Renal cortex interstitium (tissue), 11 donors: ENCODE measurements at regions not wholly inside any gene's neighbourhood (a gene's known extent, or its start where the extent isn't known, plus 50 kb on each side); places are given as distances from the start of the nearest gene placed in this dataset.
"Not testable (repeated sequence)": the region's sequence is repeated elsewhere in the genome, so short reads cannot be mapped to it uniquely, and the experiment has no call there.

ENCODE experiments used
- DNase-seq, 11 donors: peaks; one replicate each; pipeline ENCODE4 v3.0.0-alpha.2; 2013; ENCODE audit warnings: low read depth in 9 of 11, low spot score in 4 of 11; ENCODE audit errors: extremely low read depth in 1 of 11

DNA sequence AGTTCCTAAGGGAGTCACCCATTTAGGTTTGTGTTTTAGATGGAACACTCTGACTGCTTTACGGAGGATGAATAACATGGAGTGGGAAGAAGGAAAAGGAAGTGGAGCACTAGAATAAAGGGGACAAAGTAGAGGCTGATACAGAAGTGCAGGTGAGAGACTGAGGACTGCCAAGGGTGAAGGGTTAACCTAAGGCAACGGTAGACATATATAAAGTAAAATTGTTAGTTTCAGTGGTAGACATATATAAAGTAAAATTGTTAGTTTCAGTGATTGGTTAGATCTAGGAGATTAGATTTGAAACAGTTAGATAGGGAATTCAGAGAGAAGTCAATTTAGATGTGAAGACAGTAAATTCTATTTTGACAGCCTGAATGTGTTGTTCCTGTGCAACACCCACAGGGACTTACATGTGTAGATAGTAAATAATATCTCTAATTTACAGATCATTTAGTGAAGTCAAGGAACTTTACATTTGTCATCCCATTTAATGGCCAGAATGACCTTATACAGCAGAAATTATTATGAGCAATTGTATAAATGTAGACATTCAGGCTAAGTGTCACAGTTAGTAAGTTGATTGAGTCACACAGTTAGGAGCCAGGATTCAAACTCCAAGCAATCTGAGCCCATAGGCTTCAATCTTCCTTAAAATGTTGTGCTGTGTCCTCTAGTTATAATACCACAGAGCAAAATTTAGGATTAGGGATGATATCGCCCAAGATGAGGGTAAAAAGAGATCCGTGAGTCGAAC lies 270.8 kb upstream of the UBE2E3 start:
- no peak for DNase-seq

DNA sequence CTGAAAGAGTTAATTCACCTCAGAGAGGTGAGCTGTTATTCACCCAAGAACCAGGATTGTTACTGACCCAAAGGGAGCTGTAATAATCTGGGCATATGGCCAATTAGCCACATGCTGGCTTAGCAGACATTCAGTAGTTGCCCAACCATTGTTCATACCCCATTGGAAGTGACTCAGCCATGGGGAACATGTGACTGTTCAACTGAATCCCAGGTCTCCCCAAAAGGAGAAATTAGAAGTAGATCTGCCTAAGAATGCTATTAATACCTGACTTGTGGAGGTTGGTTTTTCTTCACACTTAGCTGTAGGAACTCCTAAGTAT lies 272.6 kb upstream of the UBE2E3 start:
- DNase-seq, result no peak

DNA sequence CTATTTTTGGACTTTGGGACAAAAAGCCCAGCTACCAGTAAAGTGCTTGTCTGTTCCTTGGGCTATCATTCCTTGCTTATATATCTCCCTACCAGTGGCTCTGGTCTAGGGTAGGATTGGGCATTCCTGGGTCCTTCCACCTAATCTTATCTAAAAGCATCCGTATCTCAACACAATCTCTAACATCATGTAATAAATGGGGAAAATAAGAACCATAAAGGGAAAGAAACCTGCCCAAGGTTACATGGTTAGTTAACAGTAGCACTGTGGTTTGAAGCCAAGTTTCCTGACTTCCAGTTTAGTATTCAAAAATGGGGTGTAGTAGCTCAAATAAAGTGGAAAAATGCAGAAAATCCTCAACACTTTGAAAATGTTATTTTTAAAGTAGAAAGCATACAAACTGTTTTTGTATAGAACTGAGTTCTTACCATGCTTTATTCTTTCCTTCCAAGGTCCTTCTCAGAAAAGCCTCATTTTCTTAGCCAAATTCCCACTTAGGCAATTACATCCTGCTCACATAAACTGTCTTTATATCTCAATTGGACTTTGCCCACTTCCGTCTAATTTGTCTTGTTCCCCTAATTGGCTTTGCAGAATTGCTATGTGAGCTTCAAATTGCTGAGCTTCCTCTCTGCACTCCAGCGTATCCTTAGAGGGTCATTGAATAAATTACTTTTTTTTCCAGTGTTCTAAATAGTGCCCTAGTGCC lies 273.1 kb upstream of the UBE2E3 start:
- DNase-seq, result no peak

DNA sequence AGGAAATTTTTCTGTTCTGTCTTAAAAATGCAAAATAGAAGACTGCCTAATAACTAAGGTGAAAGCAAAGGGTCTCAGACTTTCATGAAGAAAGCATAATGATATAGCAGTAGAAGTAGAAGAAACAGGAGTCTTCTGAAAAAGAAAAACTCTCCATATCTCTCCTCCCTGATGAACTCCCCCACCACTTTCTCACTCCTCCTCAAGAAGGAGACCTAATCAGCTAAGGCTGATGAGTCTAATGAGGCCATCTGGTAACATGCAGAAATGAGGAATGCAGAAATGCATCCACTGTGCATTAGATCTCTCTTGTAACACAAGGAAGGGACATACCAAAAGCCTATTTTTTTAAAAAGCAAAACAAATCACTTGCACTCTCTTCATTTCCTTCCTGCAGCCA lies 273.7 kb upstream of the UBE2E3 start:
- DNase-seq, result no peak

DNA sequence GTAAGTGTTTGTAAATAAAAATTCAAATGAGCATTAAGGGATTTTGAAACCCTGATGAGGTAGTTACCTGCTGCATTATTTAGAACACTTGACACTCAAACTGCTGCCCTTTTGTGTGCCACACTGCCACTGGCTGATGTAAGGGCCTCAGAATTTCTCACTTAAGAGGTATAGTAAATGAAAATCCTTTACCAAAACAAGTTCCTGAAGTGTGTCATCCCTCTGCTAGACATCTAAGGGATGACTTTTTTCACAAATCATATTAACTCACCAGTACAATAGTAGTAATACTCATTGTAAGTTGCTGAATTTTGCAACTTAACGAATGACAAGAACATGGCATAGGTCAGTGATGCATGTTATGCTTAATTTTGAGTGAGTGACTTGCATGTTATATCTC lies 274.9 kb upstream of the UBE2E3 start:
- no peak for DNase-seq

DNA sequence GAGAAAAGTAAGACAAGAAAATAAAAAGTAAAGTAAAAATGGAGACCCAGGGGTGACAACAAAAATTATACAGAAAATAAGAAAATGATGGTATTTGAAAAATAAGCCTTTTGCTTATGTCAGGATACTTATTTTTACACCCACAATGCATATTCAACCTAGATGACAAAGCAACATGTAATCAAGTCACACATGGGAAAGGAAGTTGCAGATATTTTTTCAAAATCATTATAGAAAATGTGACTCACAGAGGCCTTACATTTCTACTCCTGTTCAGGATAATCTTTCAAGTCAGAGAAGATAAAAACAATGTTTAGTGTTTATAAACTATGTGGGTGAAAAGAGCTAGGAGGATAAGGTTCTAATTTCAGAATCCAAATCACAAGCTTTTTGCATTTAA lies 275.3 kb upstream of the UBE2E3 start:
- no peak for DNase-seq

DNA sequence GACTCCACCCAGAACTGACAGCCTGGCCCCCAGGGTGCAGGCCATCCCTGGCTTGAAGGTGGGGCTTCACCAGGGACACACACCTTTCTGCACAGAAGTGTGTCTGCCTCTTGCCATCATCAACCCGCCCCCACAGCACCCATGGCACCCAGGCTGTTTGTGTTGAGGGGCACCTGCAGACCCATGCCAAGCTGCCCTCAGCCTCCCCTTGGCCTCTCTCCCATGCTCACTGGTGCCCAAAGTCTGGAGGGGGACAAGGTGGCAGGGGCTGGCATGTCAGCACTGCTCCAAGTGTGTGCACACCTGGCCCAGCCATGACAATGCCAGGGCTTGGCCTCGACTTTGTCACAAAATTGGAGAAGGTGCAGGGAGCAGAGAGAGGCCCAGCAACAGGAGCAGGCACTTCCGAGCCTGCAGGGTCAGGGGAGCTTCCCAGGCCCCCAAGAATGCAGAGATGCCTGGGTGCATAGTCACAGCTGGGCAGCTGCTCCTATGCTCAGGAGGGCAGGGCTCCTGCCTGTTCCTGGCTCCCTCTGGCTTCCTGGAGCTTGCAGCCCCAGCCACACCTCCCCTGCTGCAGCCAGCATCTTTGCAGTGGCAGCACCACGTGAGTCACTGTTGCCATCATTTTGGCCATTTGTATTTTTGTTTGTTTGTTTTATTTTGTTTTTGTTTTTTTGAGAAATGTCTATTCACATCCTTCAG lies 280.6 kb upstream of the UBE2E3 start:
- DNase-seq, result no peak

DNA sequence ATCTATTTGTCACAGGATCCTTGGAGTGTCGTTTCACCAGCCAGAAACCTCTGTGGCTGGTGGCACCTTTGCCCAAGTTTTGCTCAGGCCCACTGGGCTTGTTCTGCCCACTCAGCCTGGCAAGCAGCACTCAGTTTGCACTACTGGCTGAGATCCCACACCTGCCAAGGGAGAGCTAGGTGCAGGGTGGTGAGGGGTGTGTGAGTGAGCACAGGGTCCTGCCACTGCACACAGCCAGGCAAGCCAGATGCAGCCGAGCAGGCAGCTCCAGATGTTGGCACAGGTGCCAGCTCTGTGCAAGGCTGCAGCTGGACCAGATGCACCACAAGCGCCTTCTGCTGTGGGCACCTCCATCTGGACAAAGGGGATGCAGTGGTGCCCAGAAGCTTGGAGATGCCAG lies 281.7 kb upstream of the UBE2E3 start:
- DNase-seq, result no peak

DNA sequence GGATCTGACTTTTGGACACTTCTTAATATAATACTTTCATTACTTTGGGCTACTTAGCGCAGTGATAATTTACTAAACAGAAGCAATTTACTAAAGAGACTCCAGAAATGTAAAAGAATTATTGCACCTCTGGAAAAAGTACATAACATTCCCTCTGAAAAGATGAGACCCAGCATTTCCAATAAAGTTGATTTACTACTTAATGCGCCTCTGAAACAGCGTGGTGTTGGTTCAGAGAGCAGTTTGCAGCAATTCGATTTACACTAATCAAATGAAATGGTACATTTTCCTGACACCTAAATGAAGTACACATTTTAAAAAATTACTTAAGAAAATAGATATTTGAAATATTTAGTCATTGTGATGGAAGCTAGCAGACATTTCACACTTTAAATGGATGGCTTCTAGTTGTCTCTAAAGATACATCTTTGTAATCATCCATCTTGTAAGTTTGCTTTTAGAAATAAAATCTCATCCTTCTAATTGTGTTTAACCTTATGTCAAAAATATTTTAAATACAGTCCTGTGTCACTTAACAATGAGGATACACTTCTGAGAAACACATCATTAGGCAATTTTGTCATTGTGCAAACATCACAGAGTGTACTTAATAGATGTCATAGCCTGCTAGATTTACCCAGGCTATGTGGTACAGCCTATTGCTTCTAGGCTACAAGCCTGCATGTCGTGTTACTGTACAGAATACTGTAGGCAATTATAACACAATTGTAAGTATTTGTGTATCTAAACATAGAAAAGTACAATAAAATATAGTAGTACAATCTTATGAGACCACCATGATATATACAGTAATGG lies 284.6 kb upstream of the UBE2E3 start:
- DNase-seq, result no peak

DNA sequence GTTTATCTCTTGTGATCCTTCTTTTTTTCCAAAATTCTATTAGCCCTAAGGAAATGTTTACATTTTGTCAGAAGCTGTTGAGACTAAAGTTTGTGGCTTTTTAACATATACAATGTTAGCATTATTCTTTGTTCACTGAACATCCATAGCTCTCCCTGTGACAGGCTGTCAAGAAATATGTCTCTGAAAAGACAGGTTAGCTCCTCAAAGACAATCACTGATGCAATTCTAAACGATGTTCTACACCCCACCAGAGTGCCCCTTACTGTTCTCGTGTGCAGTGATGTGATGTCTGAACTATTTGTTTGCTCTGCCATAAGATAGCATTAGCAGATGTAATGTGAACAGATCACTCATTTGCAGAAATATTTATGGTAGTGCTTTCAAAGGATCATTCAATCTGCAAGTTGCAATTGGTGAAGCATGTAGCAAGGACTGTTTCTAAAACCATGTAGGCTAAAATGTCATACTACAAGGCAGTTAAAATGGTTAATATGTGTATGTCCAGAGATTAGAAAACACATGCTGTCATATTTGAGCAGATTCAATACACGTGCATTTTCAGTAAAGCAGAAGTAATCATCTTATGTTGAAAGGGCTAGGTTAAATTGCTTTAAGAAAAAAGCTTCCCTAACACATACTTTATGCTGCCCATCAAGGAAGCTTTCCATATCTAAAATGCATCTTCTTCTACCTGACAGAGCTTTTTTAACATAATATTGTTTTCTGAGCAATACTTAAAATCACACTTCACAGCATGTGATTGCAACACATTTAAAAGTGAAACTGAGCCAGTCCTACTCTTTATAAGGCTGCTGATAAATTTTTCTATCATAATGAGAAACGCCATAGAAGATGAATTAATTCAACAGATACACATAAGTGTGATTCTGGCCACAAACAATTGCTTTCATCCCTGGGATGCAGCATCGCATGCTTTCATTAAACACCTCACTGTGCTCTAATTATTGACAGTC lies 285.7 kb upstream of the UBE2E3 start:
- DNase-seq, result no peak

DNA sequence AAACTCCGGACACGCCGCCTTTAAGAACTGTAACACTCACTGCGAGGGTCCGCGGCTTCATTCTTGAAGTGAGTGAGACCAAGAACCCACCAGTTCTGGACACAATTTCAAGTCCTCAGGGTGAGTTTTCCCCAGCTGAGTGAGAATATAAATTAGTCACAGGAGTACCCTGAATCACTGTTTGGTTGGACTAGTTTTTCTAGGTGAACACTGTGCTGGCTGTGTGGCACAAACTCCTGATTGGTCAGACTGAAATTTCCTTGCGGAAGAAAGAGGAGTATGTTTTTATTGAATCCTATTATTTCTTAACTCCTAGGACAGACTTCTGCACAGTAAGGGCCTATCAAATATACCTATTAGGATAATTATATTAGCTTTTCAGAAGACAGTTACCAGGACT lies 288.1 kb upstream of the UBE2E3 start:
- no peak for DNase-seq

DNA sequence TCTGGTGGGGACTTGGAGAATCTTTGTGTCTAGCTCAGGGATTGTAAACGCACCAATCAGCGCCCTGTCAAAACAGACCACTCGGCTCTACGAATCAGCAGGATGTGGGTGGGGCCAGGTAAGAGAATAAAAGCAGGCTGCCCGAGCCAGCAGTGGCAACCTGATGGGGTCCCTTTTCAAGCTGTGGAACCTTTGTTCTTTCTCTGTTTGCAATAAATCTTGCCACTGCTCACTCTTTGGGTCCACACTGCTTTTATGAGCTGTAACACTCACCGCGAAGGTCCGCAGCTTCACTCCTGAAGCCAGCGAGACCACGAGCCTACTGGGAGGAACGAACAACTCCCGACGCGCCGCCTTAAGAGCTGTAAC lies 288.6 kb upstream of the UBE2E3 start:
- not testable (repeated sequence) for DNase-seq

DNA sequence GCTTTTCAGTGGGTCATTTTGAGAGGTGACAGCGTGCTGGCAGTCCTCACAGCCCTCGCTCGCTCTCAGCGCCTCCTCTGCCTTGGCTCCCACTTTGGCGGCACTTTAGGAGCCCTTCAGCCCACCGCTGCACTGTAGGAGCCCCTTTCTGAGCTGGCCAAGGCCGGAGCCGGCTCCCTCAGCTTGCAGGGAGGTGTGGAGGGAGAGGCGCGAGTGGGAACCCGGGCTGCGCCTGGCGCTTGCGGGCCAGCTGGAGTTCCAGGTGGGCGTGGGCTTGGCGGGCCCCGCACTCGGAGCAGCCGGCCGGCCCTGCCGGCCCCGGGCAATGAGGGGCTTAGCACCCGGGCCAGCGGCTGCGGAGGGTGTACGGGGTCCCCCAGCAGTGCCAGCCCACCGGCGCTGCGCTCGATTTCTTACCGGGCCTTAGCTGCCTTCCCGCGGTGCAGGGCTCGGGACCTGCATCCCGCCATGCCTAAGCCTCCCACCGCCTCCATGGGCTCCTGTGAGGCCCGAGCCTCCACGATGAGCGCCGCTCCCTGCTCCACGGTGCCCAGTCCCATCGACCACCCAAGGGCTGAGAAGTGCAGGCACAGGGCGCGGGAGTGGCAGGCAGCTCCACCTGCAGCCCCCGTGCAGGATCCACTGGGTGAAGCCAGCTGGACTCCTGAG lies 289.1 kb upstream of the UBE2E3 start:
- DNase-seq, result not testable (repeated sequence)

DNA sequence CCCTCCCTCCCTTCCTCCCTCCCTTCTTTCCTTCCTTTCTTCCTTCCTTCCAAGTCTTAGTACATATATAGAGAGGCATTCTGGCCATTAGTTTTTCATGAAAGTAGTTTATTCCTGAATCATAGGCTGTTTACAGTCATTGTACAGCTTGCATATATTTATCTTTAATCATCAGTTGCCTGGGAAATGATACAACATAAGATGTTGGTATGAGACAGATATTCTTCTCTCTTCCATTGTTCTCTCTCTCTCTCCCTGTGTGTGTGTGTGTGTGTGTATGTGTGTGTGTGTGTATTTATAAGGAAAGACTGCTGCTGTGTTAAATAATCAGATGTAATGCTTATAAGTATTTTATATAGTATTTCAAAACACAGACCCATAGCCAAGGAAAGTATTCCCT lies 289.8 kb upstream of the UBE2E3 start:
- DNase-seq, result no peak

DNA sequence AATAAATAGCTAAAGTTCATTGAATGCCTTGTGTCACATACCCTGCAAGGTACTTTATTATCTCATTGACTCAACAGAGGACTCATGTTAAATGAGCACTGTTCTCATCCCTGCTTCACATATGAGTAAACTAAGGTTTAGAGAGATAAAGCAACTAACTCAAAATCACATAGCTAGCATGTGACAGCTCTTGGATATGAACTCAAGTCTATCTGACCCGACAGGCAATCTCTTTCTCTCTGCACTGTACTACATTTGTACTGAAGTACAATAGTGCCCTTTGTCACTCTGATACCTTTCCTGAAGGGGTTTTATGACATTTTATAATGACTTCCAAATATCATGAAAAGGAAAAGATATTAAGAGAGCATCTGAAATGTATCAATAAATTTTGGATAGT lies 297.5 kb upstream of the UBE2E3 start:
- no peak for DNase-seq

DNA sequence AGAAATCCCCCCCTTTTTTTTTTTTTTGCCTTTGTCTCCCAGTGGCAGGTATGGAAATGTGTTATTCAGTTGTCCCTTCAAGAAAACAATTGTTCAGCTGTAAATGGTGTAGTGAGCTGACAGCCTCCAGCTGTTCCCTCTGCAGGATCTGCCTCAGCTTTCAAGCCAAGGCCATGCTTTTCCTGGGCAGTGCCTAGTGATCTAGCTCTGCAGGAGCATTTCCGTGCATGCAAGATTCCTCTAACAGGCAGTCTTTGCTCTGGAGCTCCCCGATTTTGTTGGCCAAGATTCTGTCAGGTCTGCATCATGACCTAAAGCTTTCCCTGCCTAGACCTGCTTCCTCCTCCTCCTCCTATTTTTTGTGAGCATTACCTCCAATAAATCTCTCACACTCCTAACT lies 300.7 kb upstream of the UBE2E3 start:
- DNase-seq, result no peak

DNA sequence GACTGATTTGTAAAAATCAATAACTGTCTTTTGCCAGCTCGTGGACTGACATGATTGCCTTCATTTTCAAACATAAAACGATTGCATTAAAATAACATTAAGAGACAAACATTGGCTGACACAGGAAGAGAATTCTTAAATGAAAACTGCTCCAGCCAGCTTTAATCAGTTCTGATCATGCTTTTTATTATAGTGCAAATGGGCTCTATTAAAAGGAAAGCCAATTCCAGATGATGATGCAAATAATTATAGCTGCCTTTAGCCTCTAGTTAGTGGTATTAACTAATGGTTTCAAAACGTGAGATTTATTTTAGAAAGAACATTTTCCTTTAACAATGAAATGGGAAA lies 301.8 kb upstream of the UBE2E3 start:
- no peak for DNase-seq

DNA sequence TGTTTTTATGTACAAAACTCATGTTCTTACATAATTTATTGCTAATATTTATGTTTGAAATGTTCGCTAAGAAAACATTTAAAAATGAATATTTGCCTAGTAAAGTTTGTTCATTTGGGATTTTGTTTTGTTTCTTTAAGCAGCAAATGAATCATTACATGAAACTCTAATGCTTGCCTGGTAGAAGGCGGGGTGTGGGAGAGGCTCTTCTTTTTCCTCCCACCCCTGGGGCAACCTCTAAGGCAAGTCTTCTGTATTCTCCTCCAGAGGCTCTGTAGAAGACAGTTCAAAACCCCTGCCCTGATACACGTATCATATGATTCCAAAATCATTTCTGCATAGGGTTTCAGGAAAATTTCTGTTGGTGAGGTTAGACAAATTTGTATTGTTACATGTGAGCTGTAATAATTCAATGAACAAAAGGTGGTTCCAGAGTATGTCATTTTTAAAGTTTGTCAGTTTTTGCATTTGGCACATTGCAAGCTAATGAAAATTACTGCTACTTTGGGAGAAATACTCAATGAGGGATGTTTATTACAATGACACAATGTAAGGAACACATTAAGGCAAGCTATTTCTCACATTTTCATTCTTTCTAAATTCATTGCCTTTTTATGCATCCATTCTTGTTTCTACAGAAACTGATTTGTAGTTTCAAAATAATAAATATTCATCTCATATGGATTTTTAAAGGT lies 302.3 kb upstream of the UBE2E3 start:
- no peak for DNase-seq
